HG02840 (cell line): ENCODE measurements at regions not wholly inside any gene's neighbourhood (a gene's known extent, or its start where the extent isn't known, plus 50 kb on each side); places are given as distances from the start of the nearest gene placed in this dataset.
"Not testable (repeated sequence)": the region's sequence is repeated elsewhere in the genome, so short reads cannot be mapped to it uniquely, and the experiment has no call there.

Experiments
- ATAC-seq: cut with Tn5 transposase; IDR thresholded peaks from one replicate; pipeline ENCODE4 v1.9.1; 2021; ENCODE audit warnings: mild to moderate bottlenecking, moderate library complexity, moderate number of reproducible peaks; ENCODE audit not compliant: unreplicated experiment, low FRiP score

GRCh38 chr3:194959666-194960065, 274.0 kb downstream of the FAM43A start:
- ATAC-seq = not testable (repeated sequence)

GRCh38 chr3:194960446-194961032, 274.9 kb downstream of the FAM43A start:
- no peak for ATAC-seq

- no peak for ATAC-seq
Observed at GRCh38 chr3:194961149-194961548, 275.5 kb downstream of the FAM43A start.

GRCh38 chr3:194961571-194961970, 275.9 kb downstream of the FAM43A start:
- no peak for ATAC-seq

GRCh38 chr3:194962056-194962455, 276.4 kb downstream of the FAM43A start:
- ATAC-seq = no peak

- ATAC-seq = no peak
Observed at GRCh38 chr3:194964809-194965208, 279.1 kb downstream of the FAM43A start.

GRCh38 chr3:194967151-194968117, 281.8 kb downstream of the FAM43A start:
- ATAC-seq = no peak

GRCh38 chr3:194970066-194970465, 284.4 kb downstream of the FAM43A start:
- no peak for ATAC-seq

- ATAC-seq = no peak
Observed at GRCh38 chr3:194971009-194971408, 285.3 kb downstream of the FAM43A start.

GRCh38 chr3:194971965-194972364, 286.3 kb downstream of the FAM43A start:
- no peak for ATAC-seq

- ATAC-seq = no peak
Observed at GRCh38 chr3:194972641-194973040, 287.0 kb downstream of the FAM43A start.

- no peak for ATAC-seq
Observed at GRCh38 chr3:194973366-194974000, 287.8 kb downstream of the FAM43A start.

- no peak for ATAC-seq
Observed at GRCh38 chr3:194974468-194975135, 288.9 kb downstream of the FAM43A start.

- no peak for ATAC-seq
Observed at GRCh38 chr3:194976049-194976451, 290.4 kb downstream of the FAM43A start.

- ATAC-seq = no peak
Observed at GRCh38 chr3:194976874-194977273, 291.2 kb downstream of the FAM43A start.

- no peak for ATAC-seq
Observed at GRCh38 chr3:194977356-194977755, 291.7 kb downstream of the FAM43A start.

- ATAC-seq = no peak
Observed at GRCh38 chr3:194979173-194979572, 291.8 kb downstream of the XXYLT1 start.

GRCh38 chr3:194982472-194982871, 288.5 kb downstream of the XXYLT1 start:
- ATAC-seq = no peak

GRCh38 chr3:194983121-194983520, 287.8 kb downstream of the XXYLT1 start:
- ATAC-seq = no peak

GRCh38 chr3:194983620-194984019, 287.3 kb downstream of the XXYLT1 start:
- no peak for ATAC-seq

GRCh38 chr3:194984066-194984465, 286.9 kb downstream of the XXYLT1 start:
- ATAC-seq = no peak
